ENCODE measurements at regions not wholly inside any gene's neighbourhood (a gene's known extent, or its start where the extent isn't known, plus 50 kb on each side); places are given as distances from the start of the nearest gene placed in this dataset.
"Not testable (repeated sequence)": the region's sequence is repeated elsewhere in the genome, so short reads cannot be mapped to it uniquely, and the experiment has no call there.

DNA sequence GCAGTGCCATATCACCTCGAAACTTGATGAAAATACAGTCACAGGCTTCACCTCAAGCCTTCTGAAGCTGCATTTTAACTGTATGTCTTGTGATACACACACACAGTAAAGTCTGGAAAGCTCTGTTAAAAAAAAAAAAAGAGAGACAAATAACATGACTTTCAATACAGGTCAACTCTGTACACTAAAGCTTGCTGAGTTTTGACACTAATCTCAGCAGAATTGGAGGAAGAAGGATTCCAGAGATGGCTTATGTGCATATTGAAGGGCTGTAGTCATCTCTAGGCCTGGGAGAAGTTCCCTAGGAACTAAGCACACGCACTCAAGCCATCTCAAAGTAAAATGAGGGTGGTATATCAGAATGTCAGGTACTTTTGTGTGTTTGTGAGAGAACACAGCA is 875.1 kb downstream of the EPHA4 start:
- no peak for DNase-seq (ENCODE audit: low read depth in 4 of 4, low spot score in 3 of 4)

DNA sequence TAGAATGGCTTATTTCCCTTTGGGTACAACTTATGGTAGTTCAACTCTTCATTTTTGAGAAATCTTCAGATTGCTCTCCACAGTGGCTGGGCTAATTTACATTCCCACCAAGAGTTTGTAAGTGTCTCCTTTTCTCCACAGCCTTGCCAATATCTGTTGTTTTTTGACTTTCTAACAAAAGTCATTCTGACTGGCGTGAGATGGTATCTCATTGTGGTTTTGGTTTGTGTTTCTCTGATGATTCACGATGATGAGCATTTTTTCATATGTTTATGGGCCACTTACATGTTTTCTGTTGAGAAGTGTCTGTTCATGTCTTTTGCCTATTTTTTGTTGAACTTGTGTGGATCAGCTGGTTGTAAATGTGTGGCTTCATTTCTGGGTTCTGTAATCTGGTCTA is 871.0 kb downstream of the EPHA4 start:
- DNase-seq (ENCODE audit: low read depth in 4 of 4, low spot score in 3 of 4), result no peak

DNA sequence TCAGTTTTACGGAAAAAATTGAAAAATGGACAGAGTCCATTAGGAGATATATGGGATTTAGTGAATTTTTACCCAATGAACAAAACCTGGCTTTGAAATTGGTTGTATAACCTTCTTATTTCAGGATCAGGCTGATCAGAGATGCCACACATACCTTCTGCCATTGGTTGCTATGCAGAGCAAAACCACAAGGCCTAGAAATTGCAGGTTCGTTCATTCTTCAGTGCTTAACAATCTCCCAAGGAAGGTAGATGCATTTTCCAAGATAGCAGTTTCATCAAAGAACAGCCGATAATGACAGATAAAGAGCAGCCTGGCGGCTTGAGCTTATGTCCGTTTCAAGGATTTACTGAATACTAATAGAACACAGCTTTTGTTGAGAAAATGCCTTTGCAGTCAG is 868.8 kb downstream of the EPHA4 start:
- no peak for DNase-seq (ENCODE audit: low read depth in 4 of 4, low spot score in 3 of 4)

DNA sequence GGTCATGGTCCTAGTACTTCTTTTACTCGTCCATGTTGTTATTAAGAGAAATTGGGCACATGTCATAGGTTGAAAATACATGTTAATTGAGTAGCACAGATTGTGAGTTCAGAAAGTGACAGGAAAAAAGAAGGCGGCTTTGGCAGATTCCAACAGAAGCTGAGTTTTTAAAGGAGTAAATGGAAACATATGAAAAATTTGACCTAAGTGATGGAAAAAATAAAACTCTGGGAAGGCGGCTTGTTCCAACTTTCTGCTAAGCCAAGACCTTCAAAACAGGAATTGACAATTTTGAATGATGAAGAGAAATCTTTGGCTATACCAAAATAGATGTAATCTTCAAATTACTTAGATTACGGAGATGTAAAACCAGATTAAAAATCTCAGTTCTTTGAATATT is 868.0 kb downstream of the EPHA4 start:
- DNase-seq (ENCODE audit: low read depth in 4 of 4, low spot score in 3 of 4), result no peak

- no peak for DNase-seq (ENCODE audit: low read depth in 4 of 4, low spot score in 3 of 4)
Measured at GRCh38 chr2:220704810-220705209, 867.3 kb downstream of the EPHA4 start.

GRCh38 chr2:220705678-220706077 is 866.4 kb downstream of the EPHA4 start:
- DNase-seq (ENCODE audit: low read depth in 4 of 4, low spot score in 3 of 4), result no peak

DNA sequence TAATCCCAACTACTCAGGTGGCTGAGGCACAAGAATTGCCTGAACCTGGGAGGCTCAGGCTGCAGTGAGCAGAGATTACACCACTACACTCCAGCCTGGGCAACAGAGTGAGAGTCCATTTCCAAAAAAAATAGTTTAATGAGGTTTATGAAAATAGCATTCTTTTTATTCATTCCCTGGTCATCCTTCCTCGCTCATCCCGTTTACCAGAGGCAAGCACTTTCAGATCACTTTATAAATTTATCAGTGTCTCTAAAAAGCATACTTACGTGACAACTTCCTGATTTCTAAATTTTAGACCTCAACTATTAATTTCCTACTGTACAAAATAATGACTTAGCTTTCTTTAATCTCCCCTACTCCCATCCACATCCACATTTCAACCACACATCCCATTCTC is 864.8 kb downstream of the EPHA4 start:
- no peak for DNase-seq (ENCODE audit: low read depth in 4 of 4, low spot score in 3 of 4)

DNA sequence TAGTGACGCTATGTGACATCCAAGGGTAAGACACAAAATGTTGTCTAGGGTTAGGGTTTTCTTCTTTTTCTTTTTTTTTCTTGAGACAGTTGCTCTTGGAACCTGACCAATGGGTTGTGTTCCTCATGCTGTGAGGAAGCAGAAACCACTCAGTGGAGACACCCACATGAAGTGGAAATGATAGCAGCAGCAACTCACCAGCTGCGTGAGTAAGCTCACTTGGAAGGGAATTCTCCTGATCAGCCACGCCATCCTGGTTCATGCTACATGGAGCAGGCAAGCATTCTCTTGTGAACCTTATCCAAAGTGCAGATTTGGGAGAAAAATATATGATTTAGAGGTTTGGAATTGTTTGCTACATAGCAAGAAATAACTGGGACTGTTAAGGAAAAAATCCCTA is 863.7 kb downstream of the EPHA4 start:
- no peak for DNase-seq (ENCODE audit: low read depth in 4 of 4, low spot score in 3 of 4)

- no peak for DNase-seq (ENCODE audit: low read depth in 4 of 4, low spot score in 3 of 4)
Measured at GRCh38 chr2:220717283-220717682, 854.8 kb downstream of the EPHA4 start.

DNA sequence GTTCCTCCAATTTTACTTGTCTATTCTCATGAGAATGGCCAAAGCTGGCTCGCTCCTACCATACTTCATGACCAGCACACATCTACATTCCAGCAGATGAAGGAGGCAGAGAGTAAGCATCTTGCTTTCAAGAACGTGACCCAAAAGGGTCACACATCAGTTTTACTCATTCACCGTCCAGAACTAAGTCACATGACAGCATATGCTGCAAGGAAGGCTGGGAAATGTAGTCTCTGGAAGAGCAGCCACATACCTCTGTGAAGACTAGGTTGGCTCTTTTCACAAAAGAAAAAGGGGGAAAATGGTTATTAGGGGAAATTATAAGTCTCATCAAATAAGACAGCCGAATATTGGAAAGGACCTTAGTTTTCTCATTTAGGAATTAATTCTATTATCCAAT is 835.3 kb downstream of the EPHA4 start:
- DNase-seq (ENCODE audit: low read depth in 4 of 4, low spot score in 3 of 4), result no peak

DNA sequence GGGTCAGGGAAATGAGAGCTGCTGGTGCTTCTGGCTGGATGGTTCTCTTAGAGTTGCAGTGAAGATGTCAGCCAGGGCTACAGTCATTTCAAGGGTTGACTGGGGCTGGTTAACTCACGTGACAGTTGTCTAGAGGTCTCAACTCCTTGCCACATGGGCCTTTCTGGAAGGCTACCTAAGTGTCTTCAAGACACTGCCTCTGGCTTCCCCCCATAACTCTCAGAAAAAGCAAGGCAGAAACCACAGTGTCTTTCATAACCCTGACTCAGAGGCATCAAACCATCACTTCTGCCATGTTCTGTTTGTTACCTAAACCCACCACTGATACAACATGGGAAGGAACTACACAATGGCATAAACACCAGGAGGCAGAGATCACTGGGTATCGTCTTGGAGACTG is 828.9 kb downstream of the EPHA4 start:
- no peak for DNase-seq (ENCODE audit: low read depth in 4 of 4, low spot score in 3 of 4)

DNA sequence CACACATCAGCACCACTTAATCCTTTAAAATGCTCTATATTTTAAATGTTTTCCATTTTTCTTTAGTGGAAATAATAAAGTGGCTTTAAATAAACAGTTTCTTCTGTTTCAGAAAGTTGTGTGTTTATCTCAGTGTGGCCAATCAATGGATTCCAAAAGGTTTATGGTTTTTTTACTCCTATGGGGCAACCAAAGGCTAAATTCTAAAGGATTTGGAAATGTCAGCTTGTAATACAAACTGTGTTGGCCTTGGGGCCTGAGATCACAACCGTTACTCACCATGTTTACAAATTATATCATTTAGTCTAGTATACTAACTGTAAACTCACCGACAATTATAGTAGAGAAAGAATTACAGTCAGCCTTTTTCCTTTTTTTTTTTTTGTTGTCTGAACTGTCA is 827.2 kb downstream of the EPHA4 start:
- DNase-seq (ENCODE audit: low read depth in 4 of 4, low spot score in 3 of 4), result no peak

- DNase-seq (ENCODE audit: low read depth in 4 of 4, low spot score in 3 of 4), result no peak
Measured at GRCh38 chr2:220745682-220746081, 826.4 kb downstream of the EPHA4 start.

DNA sequence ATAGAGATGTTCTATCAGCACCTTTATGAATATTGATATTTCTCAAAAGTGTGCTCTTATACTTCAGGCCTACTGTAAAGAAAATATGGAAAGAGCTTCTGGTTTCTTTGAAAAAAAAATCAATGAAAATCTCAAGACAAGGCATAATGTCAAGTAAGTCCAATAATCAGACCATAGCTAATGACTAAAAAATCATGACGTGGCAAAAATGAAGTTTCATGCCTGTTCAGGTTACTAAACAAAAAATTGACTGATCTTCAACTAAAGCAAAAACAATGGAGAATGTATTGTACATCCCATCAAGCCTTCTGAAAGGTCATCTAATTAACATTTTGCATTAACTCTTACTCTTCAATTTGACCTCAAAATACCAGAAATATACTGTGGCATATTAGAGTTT is 824.4 kb downstream of the EPHA4 start:
- no peak for DNase-seq (ENCODE audit: low read depth in 4 of 4, low spot score in 3 of 4)

GRCh38 chr2:220748875-220749479 is 823.1 kb downstream of the EPHA4 start:
- no peak for DNase-seq (ENCODE audit: low read depth in 4 of 4, low spot score in 3 of 4)

GRCh38 chr2:220753486-220753885 is 818.6 kb downstream of the EPHA4 start:
- DNase-seq (ENCODE audit: low read depth in 4 of 4, low spot score in 3 of 4), result no peak

DNA sequence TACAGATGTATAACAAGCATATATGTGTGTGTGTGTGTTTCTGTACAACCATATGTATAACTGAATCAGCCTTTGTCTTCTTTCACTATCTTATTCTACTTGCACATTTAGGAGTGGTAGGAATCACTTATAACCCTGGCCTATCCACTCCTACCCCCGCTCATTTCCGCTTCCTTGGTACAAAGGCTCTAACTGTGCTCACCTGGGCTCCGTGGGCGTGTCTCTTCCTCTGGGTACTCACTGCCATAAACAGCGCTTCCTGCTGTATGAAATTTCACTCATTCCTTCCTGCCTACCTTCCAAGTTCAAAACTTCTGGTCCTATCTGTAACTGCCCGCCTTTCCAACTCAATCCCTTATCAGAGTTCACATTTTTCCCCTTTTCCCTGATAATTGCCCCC is 815.5 kb downstream of the EPHA4 start:
- DNase-seq (ENCODE audit: low read depth in 4 of 4, low spot score in 3 of 4), result no peak

DNA sequence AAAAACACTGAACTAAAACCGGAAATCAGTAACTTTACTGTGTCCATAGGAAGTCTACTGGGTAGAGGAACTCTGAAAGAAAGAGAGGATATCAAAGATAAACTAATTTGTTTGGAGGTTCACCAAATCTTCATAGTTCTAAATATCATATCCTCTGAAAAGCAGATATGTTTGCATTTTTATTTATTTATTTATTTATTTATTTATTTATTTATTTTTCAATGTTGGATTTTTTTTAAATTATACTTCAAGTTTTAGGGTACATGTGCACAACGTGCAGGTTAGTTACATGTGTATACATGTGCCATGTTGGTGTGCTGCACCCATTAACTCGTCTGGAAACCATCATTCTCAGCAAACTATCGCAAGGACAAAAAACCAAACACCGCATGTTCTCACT is 813.7 kb downstream of the EPHA4 start:
- not testable (repeated sequence) for DNase-seq (ENCODE audit: low read depth in 4 of 4, low spot score in 3 of 4)

GRCh38 chr2:220764171-220764570 is 807.9 kb downstream of the EPHA4 start:
- DNase-seq (ENCODE audit: low read depth in 4 of 4, low spot score in 3 of 4), result no peak

DNA sequence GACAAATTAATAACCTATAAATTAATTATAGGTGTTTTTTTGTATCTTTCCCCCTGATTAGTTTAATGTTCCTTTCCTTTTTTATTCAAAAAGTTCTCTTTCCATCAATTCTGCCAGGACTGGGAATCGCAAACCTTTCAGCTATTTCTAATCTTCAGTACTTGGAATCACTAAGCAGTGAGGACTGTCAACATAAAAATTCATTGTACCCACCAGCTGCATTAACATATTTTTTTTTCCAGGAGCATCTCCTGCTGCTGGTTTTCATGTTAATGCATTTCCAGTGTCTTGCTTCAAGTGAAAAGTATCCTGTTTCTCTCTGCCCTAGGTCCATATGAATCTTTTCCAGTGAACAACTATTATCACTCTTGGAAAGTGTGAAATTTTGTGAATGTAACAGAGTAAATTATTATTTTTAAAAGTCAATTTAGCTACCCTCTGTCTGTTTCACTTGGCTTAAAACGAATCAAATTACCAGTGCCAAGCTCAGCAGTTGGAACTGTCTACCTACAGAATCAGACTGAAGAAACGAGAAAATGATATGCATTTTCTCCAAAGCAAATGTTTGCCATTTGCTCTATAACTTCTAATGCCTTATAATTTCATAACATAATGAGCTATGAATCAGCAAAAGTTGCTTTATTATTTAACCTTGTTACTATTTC is 804.4 kb downstream of the EPHA4 start:
- DNase-seq (ENCODE audit: low read depth in 4 of 4, low spot score in 3 of 4), result no peak

GRCh38 chr2:220775856-220776488 is 796.1 kb downstream of the EPHA4 start:
- DNase-seq (ENCODE audit: low read depth in 4 of 4, low spot score in 3 of 4), result no peak

- not testable (repeated sequence) for DNase-seq (ENCODE audit: low read depth in 4 of 4, low spot score in 3 of 4)
Measured at GRCh38 chr2:220779076-220779475, 793.0 kb downstream of the EPHA4 start.

Measured in right renal pelvis (tissue), 4 donors.